HTR-8/SVneo (cell line): ENCODE measurements at regions not wholly inside any gene's neighbourhood (a gene's known extent, or its start where the extent isn't known, plus 50 kb on each side); places are given as distances from the start of the nearest gene placed in this dataset.

Source experiments
- DNase-seq: peaks from one replicate; pipeline ENCODE4 v3.0.0; 2011; ENCODE audit warnings: low spot score, mixed read lengths; ENCODE audit not compliant: insufficient read length
- FAIRE-seq: peaks from 2 replicates; lab custom pipeline; 2011; peaks lifted over from hg19 to GRCh38; lab: Jason Lieb, UNC

DNA sequence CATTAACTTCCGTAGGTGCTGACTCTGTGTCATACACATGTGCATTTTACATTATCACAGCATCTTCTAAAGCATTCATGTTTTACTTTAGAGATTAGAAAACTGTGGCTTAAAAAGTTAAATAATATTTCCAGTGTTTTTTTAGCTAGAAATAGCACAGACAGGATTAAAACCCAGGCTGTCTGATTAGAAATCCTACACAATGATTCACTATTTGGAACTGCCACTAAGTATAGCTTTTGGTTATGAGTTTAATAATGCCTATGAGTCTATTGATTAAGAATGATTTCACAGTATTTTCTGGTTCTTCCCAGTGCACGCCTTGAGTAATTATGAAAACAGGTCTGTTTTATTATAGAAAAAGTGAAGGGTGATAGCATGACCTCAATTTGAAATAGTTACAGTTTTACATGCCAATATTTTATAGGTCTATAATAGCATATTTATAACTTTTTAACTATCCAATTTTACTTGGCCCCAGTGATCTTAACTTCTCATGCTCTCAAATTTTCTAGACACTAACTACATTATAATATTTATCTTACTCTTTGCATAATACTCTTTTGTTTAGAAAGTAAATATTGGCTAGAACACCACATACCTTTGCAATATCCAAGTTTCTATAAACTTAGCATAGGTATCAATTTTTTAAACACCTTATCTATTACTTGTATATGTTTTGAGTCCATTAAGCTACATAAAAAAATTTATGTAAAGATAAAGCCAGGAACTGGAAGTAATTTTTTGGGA, 313.2 kb downstream of the RND3 start:
- FAIRE-seq: no peak
- DNase-seq: no peak

DNA sequence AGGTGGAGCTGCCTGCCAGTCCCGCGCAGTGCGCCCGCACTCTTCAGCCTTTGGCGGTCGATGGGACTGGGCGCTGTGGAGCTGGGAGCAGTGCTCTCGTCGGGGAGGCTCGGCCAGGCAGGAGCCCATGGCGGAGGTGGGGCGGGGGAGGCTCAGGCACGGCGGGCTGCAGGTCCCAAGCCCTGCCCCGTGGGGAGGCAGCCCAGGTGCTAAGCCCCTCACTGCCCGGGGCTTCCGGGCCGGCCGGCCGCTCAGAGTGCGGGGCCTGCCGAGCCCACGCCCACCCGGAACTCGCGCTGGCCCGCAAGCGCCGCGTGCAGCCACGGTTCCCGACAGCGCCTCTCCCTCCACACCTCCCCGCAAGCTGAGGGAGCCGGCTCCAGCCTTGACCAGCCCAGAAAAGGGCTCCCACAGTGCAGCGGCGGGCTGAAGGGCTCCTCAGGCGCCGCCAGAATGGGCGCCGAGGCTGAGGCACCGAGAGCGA, 316.4 kb downstream of the RND3 start:
- DNase-seq (no peak), FAIRE-seq (no peak)

DNA sequence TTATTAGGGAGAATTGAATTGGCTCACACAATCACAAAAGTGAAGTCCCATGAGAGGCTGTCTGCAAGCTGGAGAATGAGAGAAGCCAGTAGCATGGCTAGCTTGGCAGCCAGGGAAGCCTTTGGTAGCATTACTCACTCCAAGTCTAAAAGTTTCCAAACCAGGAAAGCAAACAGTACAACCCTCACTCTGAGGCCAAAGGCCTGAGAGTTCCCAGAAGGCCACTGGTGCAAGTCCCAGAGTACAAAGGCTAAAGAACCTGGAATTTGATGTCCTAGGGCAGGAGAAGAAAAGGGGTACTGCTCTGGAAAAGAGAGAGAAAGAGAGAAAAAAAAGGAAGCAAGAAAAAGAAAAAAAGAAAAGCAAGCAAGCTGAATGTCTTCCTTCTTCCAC, 318.2 kb downstream of the RND3 start:
- no peak for FAIRE-seq

DNA sequence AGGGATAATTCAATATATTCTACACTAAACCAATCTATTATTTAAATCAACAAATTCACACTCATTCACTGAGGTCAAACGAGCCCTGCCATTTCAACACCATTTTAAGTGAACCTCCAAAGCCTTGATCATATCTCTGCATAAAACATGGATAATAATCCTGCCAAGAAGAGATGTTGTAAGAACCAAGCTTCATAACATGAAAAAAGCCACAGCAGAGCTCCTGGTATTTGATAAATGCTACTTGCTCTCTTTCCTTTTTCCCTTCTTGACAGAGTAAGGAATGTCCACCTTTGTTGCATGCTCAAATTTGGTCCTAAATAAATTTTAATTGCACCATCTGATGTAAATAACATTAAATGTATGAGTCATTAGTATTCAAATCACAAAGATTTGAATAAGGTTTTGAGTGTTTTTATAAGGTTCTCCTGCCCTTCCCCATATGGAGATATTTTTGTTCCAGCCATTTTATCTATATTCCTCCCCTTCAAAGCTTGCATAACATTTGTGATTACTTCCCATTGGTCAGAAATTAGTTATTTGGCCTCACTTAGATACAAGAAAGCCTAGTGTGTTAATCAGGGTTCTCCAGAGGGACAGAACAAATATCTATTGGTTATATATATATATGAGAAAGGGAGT, 318.8 kb downstream of the RND3 start:
- no peak for DNase-seq
- no peak for FAIRE-seq

More for the DNA sequence above, 318.2 kb downstream of the RND3 start:
- no peak for DNase-seq

DNA sequence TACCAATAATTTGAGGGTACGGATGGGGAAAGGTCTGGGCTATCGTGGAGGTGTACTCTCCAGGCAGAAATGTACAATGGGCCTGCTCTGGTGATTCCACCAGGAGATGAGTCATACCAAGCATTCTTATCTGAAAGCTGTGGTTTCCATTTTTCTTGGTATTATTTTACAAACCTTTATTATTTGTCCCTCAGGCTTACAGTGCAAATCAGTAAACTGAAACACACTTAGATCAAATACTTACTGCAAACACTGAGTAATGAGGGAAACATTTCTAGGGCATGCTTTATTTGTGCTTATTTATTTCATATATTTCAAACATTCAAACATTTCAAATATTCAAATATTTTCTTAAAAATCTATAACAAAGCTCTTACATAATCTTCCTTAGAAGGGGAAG, 319.8 kb downstream of the RND3 start:
- DNase-seq: peak; percentile 56
- no peak for FAIRE-seq

DNA sequence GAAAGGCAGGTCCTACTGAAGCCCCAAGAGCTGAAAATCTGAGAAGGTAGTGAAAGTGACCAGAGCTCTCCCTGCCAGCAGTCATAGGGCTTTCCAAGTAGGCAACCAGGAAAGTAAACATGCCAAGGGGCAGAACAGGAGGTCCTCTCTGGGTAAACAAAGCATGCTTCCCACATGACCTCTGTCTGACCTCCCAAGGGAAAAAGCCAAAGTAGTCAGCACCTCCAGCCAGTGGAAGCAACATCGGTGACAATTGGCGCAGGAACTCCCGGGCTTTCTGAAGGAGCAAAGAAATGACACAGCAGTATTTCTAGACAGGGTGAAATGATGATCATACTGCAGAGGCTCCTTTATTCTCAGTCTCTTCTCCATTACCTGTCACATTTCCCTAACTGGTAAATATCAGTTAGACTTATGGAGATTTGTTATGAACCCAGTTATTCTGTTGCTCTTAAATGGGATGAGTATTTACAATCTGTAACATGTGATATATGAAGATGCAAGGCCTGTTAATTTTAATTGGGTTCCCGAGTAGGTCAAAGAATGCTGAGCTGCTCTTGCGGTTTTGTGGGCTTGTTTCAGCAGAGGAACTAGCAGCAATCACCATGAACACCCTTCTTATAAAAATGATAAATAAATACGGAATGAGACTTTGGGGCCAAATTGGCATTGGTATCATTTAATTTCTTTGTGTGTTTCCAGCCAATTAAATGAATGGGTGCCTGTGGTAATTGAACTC, 321.0 kb downstream of the RND3 start:
- no peak for FAIRE-seq
- no peak for DNase-seq

DNA sequence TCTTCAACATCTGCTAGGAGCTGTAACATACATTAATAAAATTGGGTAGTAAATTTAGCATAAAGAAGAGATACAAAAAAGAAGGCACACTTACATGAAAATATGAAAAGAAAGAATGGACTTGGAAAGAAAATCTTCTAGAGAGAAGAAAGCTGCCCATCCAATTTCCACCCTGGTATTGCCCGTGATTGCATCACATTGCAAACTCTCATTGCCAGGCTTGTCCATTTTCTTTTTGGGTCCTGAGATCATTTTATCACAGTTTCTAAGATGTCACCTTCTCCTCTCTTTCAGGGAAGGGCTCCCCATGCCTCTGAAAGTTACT, 321.5 kb downstream of the RND3 start:
- FAIRE-seq (no peak), DNase-seq (no peak)

DNA sequence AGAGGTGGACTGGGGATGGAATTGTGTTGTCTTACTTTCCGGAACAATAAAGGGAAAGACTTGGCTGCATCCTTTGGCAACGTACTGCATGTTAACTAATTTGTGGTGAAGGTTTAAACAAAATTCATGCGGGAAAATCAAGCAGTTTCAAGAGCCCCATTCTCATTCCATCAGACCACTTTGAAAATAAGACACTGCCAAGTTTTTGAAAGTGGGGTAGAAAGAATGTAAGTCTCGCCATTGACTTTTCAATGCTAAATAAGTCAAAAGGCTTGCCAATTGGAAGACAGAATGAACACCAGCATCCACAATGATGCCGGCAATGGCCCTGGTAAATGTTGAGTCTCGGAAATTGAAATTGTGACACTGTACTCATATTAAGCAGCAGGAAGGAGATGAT, 322.0 kb downstream of the RND3 start:
- no peak for FAIRE-seq
- DNase-seq: no peak

DNA sequence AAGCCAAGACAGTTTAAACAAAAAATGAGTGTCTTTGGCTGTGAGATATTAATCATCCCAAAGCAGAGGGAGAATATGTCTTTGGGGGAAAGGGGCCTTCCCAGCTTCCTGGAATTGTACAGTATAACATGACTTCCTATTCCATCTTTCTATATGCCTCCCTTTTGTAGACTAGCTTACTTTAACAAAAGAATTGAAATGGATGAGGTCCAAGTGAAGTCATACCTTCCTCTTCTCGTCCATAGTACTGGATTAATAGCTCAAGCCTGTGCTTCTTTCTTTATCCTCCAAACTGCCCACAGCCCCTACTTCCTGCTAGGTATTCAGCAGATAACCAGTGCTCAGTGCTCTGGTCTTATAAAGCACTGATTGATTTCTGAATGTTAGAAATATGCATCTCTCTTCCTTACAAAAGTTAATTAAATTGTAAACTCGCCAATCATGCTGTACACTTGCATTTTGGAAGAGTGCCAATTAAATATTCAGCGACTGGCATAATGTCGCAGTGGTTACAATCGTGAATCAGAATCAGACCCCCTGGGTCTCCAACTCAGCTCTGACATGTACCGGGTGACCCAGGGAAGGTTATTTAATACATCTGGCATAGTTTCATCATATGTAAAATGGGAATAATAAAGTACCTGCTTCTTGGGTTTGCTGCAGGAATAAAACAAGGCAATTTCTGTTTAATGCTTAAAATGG, 325.1 kb downstream of the RND3 start:
- DNase-seq (no peak), FAIRE-seq (no peak)

DNA sequence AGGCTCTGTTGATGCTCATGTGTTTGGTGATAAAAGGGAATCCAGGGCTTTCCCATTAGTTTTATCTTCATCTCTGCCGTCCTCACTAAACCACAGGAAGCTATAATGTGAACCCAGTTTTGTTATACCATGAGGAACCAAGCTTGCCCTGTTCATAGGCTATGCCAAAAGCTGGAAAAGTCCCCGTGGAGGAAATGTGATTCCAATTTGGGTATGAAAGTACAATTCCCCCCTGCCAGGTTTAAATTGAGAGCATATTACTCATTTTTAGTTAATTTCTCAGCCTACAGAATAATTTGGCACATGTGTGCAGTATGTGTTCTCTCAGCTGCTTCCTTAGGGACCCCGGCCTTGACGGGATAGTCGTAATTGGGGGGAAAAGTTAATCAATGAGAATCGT, 327.4 kb downstream of the RND3 start:
- DNase-seq (no peak), FAIRE-seq (no peak)

DNA sequence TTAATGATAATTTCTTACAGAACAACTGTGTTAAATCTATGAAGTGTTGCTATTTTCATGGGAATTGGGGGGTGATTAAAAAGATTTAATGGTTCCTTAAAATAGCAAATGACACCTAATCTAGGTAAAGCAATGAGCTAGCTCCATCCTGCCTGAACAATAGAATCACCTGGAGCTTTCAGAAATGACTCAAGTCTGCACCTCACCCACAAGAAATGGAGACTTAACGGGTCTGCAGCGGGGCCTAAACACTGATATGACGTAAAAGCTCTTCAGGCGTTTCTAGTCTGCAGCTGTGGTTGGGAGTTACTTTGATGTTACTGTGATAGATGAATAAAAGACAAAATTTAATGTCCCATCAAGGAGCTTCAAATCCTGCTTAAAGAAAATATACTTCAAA, 328.2 kb downstream of the RND3 start:
- no peak for DNase-seq
- FAIRE-seq: no peak

DNA sequence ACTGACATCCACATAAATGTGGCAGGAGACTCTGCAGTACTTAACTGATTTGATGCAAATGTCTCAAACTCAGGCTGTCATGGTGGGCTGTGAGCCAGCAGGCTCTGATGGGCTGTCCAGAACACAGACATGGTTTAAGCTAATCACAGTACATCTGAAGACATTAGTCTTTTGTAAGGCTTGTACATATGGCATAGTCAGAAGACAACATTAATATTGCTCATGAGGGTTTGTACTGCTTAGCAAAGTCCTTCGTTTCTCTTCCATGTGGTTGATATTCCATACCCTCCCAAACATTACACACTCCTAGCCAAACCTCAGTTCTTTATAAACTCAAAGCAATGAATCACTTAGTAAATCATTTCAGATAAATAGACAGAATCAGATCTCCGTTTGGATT, 330.6 kb downstream of the RND3 start:
- DNase-seq: no peak

DNA sequence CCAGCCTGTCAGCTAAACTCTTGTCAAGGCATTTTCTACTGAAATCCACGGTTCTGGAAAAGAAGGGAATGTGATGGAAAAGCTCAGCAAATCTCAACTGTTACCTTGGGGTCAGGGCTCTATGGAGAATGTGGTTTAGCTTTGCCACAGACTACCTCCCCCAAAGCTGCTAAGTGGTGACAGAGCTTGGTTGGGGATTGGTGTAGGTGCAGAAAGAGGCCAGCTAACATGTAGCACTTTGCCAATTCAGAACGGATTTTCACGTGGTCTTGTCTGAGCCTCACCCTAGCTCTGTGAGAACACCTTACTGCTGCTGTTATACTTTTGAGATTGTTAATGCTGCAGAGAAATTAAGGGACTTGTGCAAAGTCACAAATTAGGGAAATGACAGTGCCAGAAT, 331.1 kb downstream of the RND3 start:
- DNase-seq (no peak), FAIRE-seq (no peak)

More for the DNA sequence above, 330.6 kb downstream of the RND3 start:
- FAIRE-seq: no peak

DNA sequence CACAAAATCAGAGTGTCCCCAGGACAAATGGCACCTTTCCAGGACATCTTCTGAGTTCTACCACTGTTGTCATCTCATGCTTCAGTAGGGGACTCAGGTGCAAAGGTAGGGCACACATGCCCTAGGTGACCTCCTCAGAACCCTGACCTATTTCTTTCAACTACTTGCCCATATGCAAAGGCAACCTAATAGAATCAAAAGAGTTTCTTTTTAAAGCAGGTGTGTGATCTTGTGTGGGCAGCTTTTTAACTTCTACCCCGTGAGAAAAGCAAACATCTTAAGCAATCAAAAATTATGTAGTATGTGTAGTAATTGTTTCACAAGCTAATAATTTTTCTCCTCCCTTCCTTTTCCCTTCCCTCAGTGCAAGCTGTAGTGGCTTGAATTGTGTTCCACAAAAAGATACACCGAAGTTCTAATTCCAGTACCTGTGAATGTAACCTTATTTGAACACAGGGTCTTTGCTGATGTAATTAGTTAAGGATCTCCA, 333.1 kb downstream of the RND3 start:
- FAIRE-seq: no peak
- no peak for DNase-seq

DNA sequence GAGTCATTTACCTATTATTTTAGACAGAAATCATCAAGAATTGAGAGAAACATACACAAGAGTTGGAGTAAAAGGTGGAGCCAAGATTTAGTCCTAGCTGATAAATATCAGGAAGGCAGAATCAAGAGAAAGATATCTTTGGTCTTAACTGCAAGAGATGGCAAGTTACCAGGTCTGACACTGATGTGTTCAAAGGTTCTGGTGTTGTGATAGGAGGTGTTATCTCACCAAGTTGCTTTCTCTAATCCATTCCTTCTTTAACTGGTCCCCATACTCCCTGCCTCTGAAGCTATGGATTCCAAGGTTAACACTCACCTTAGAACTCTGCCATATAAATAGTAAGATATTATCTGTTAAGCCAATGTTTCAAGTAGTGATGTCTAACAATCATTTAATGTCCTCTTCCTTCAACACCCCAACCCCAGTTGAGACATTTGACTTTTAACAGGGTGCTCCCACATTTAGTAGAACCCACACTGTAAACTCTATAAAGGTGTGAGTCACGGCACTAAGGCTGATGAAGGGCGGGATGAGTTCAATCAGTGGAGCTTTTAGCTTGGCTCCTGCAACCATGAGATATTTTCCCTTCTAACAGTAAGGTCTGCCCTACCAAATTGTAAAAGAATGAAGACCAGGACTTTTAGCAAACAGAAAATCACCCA, 333.7 kb downstream of the RND3 start:
- no peak for DNase-seq
- FAIRE-seq: no peak

DNA sequence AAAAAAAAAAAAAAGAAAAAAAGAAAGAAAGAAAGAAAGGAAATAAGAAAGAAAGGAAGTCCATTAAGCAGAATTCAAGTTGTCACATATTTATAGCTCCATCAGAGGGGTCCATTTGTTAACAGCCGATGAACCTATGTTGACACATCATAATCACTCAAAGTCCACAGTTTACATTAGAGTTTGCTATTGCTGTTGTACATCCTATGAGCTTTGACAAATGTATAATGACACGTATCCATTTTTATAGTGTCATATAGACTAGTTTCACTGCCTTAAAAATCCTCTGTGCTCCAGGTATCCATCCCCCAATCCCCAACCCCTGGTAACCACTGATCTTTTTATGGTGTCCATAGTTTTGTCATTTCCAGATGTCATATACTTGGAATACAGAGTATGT, 335.2 kb downstream of the RND3 start:
- no peak for FAIRE-seq
- DNase-seq: no peak

DNA sequence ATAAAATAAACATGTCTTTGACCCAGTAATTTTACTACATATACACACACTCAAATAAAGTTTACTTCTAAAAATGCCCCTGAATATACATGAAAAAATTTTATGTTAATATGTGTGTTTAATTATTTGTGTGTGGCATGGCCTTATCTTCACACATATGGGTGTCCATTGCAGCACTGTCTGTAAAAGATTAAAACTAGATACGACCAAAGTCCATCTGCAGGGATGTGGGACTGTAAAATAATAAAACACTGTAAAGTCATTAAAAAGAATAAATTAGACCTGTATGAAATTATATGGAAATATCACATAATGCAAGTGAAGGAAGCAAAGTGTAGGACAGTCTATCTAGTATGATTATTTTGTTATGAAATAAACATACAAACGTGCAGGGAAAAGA, 337.3 kb downstream of the RND3 start:
- no peak for FAIRE-seq

DNA sequence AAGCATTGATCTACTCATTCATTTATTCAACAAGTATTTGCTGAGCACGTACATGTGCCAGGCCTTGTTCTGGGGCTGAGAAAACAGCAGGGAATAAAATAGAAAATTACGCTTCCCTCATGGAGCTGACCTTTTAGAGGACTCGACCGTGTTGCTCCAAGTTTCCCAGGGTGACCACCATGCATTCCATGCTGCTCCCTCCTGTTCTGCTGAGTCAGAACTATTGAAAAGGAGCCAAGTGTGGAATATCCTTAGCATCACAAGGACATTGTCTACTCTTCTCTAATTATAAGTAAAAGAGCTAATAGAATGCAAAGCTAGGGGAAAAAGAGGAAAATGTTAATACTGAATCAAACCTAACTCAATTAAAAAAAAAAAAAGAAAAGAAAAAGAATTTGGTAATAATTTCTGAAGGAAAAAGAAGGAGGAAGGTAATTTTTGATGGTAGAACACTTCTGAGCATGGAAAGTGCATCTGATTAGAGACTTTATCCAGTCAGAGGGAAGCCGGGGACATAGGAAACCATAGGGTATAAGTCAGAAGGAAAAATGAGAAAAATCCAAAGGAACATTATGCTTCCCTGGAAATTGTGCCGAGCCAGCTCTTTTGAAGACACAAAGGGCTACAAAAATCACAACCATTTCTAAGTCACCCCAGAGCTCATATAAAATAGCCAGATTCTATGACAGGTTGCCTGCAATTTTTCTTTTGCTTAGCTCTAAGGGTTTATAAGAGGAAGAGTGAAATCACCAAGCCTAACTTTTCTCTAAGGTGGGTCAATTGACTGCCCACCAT, 339.4 kb downstream of the RND3 start:
- DNase-seq: no peak
- FAIRE-seq: no peak

More for the DNA sequence above, 337.3 kb downstream of the RND3 start:
- DNase-seq: no peak

DNA sequence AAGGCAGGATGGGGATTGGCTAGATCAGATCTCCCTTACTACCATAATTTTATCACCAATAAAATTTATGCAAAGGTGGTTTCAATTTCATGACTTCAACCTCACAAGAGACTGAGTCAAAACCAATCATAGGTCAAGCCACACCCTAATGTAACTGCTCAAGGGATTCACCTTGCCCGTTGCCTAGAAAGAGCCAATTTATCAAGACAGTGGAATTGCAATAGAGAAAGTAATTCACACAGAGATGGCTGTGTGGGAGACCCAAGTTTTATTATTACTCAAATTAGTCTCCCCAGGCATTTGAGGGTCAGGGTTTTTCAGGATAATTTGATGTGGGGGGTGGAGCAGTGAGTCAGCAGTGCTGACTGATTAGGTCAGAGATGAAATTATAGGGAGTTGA, 340.6 kb downstream of the RND3 start:
- DNase-seq (no peak), FAIRE-seq (no peak)
